H4 (cell line): ENCODE measurements at regions not wholly inside any gene's neighbourhood (a gene's known extent, or its start where the extent isn't known, plus 50 kb on each side); places are given as distances from the start of the nearest gene placed in this dataset.
A peak's percentile ranks its signal among the peaks of the same experiment; 100 is the strongest.

Source experiments
- DNase-seq: peaks from one replicate; pipeline ENCODE4 v3.0.0-alpha.2; 2015; ENCODE audit warnings: low spot score

- DNase-seq = no peak
These were observed 470.3 kb downstream of the PTPRC start for GRCh38 chr1:199109160-199109559.

DNA sequence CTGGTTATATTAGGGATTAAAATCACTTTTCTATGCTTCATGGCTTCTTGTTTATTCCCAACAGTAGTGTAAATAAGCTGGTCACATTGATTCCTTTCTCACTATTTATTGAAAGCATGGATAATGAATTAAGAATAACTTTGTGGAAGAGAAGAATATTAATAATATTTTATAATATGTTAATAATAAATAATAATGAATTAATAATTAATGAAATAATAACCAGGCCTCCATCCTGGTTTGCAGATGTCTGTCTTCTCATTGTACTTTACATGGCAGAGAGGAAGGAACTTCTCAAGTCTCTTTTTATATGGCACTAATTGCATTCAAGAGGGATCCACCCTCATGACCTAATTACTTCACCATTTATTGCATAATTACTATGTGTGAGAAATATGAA is 473.5 kb downstream of the PTPRC start:
- no peak for DNase-seq

GRCh38 chr1:199113265-199113869 is 474.5 kb downstream of the PTPRC start:
- peak; percentile 66 for DNase-seq

DNA sequence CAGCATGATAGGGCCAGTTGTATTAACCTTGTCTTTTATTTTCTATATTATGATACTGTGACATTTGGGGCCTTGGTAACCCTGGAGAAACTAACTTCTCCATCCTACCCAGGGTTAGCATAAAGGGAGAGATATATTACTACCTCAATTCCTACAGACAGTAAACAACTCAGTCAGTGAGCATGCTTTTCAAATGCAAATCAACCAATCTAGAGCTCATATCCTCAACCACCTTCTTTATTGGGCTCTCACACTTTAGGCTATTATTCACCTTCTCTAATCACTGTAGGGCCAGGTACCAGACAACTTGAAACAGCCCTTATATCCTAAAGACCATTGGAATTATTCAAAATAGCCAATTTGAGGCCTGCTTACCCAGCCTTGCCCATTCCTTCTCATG is 477.6 kb downstream of the PTPRC start:
- no peak for DNase-seq

DNA sequence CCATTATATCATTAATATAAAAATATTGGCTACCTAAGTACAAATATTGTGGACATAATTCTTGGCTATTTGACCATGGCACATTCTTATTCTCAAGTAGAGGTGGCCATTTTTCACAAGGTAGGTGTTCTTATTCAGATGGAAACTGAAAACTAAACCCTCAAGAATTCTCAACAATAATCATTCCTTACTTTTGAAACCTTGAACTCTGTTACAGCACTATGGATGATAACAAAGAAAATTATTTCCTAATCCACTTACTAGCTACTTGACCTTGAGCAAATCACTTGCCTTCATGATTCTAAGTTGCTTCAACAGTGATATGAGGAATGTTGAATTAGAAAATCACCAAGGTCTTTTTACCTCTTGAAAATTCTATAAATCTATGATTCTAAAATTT is 482.2 kb downstream of the PTPRC start:
- no peak for DNase-seq

DNA sequence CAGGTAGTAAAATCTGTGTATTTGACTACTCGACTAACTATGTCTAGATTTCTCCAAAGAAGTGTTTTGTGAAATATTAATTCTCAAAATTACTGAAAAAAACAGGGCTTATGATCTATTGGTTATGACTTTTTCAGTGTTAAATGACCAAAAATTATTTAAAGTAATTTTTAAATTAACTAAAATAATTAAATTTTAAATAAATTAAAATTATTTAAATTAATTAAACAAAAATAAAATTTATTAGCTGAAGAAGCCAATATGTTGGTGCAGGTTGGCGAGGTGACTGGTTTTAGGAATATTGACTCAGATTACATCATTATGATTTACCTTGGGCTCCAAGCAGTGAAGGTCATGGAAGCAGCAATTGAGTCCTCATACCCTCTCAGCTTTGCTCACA is 483.2 kb downstream of the PTPRC start:
- no peak for DNase-seq

GRCh38 chr1:199122532-199123311 is 483.9 kb downstream of the PTPRC start:
- DNase-seq = no peak

- peak; percentile 4 for DNase-seq
These were observed 484.8 kb downstream of the PTPRC start for GRCh38 chr1:199123615-199124014.

GRCh38 chr1:199124351-199124750 is 485.5 kb downstream of the PTPRC start:
- DNase-seq = no peak

DNA sequence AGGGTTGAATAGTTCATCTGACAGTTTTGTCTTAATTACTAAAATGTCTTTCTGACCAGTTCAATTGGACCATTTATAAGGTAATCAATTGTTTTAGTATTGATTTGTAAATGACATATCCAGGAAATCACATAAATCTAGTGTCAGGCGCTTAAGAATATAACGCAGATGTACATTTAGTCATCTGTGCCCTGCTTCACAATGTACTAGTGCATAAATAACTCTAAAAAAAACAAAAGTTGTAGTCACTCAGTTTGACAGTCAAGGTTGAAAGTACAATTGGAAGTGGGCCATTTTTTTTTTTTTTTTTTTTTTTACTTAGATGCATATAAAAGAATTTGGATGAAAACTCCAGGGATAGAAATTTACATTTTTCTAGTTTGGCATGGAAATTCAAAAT is 490.4 kb downstream of the PTPRC start:
- DNase-seq = no peak

GRCh38 chr1:199132006-199132405 is 493.2 kb downstream of the PTPRC start:
- DNase-seq = no peak

DNA sequence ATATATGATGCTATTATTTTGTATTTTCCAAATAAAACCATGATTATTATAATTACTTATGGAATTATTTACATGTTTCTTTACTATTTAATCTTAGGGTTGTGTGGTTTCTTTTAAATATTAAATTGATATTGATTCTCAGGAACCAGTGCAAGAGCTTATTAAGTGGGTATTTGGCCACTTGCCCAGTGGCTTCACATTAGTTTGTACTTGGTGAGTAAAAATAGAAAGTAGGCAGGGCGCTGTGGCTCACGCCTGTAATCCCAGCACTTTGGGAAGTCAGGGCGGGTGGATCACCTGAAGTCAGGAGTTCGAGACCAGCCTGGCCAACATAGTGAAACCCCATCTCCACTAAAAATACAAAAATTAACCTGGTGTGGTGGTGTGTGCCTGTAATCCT is 497.1 kb downstream of the PTPRC start:
- no peak for DNase-seq

- DNase-seq = no peak
These were observed 499.2 kb downstream of the PTPRC start for GRCh38 chr1:199138061-199138460.

GRCh38 chr1:199149591-199149990 is 510.8 kb downstream of the PTPRC start:
- DNase-seq = no peak

GRCh38 chr1:199150756-199151155 is 511.9 kb downstream of the PTPRC start:
- DNase-seq = no peak

DNA sequence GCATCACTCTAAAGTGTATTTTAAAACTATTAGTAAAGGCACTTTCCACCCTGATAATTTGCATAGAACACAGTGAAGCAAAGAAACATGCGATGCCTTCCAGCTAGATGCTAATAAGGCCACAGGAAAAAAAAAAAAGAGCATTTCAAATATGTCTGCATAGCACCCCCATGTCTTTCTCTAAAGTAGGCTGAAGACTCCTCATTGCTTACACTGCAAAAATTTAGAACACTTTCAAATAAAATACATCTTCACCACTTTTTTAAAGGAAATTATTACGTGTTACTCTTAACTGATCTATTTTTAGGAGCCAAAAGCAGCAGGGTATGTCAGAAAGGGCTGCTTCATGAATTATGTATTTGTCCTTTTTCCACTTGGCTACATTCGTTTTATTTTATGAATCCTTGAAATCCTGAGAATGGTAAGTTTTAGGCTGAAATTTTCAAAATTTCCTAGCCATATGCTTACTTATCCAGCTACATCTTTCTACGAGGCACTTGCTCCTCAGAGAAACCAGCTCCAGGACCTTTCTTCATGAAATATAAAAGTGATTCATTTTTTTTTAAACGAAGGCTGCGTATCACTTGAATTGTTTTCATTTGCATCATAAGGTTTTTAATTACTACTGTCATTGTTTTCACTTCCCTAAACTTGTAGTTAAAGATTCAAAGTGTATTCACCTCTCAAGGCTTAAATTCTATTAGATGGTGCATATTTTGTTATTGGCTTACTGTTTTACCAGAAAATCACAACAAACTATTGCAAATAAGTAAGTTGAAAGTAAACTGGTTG is 513.0 kb downstream of the PTPRC start:
- DNase-seq = no peak

GRCh38 chr1:199152676-199153075 is 513.8 kb downstream of the PTPRC start:
- no peak for DNase-seq

DNA sequence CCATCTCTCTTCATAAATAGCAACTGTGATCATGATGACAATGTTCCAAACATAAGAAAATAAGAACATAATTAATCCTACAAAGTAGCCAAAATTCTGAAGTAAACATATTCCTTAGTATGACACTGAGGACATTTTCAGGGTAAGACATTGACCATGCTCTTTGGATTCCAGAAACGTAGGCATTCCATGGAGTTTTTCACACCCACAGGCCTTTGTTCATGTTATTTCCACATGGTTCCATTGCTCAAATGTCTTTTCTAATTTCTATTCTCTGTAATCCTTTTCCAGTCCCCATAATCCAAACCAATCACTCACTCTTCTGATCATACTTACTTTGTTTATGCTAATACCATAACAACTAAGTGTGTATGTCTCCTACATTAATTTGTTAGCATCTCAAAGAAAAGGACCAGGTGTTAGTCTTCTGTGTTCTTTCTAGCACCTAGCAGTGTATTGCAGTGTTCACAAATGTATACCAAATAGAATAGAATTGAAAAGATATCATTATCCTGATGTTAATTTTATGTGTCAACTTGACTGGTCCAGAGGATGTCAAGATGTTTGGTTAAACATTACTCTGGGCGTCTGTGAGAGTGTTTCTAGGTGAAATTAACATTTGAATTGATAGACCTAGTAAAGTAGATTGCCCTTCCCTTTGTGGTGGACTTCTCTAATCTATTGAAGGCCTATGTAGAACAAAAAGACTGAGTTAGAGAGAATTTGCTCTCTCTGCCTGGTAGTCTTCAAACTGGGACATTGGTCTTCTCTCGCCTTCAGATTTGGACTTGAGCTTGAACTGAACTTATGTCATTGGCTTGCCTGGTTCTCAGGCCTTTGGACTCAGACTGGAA is 516.6 kb downstream of the PTPRC start:
- DNase-seq = no peak

DNA sequence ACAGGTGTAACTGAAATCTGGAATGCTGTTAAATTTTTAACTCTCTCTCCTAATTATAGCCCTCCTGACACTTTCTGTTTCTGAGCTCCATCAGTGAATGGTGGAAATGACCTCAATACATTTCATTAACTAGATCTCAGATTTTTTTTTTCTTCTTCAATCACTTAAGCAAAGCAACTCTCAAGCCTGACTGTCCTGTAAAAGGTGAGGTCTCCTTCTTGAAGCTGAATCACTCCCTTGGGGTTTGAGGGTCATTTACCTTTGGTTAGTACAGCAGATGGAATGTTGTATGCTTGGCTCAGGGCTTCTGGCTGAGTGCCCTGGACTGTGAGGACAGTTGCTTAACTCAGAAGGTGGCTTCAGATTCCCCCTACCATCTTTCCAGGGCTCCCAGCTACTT is 518.7 kb downstream of the PTPRC start:
- DNase-seq = peak; percentile 7

- DNase-seq = no peak
These were observed 521.9 kb downstream of the PTPRC start for GRCh38 chr1:199160521-199161318.

GRCh38 chr1:199161319-199161680 is 522.5 kb downstream of the PTPRC start:
- no peak for DNase-seq
